GM21526 (cell line): ENCODE measurements at regions not wholly inside any gene's neighbourhood (a gene's known extent, or its start where the extent isn't known, plus 50 kb on each side); places are given as distances from the start of the nearest gene placed in this dataset.
"Not testable (repeated sequence)": the region's sequence is repeated elsewhere in the genome, so short reads cannot be mapped to it uniquely, and the experiment has no call there.

Experiments used
- ATAC-seq: cut with Tn5 transposase; IDR thresholded peaks from one replicate; pipeline ENCODE4 v1.9.1; 2021; ENCODE audit warnings: moderate library complexity; ENCODE audit not compliant: unreplicated experiment, low FRiP score

DNA sequence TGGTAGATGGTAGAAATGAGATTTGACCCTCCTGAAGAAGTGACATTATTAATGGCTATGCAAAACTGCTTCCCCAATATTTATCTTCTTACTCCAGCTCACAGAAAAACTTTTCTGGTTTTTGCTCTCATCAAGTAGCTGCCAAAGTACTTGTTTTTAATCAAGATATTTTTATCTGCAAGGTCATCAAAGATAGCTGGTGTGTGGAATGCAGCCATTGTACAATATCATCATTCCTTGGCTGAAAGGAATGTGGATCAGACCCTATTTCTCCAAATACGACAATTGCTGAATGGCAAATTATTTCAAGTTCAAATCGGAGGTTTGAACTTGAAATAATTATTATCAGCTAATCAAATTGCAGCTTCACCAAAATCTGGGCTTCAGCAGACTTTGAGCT is 126.9 kb upstream of the SLC7A14 start:
- ATAC-seq: no peak

DNA sequence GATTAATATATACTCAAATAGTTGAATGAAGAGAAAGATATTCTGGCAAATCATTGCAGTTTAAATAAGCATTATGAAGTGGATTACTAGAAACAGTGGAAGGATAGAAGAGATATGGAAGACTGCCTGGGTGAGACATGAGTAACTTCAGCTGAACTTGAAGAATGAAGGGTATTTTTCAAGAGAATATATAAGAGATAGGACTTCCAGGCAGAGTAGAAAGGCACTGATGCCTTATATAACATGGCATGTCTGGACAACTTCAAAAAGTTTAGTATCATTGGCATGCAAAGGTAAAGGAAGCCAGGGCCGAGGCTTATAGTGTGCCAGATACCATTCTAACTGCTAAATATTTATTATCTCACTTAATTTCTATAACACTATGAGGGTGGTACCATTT is 126.5 kb upstream of the SLC7A14 start:
- ATAC-seq: no peak

DNA sequence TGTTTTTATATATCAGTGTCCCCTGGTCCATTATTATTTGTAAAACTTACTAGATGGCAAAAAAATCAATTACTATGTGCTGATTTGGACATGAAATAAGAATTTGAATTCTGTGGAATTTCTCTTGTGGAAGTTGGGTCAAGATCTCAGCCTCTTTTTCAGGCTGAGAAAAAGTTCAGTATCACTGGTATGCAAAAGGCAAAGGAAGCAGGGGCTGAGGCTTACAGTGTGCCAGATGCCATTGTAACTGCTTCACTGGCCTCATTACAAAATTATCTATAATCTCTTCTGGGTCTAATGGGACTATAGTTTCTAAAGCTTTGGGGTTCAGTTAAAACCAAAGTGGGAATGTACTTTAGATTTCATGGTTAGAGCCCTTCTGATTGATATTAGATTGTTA is 125.9 kb upstream of the SLC7A14 start:
- no peak for ATAC-seq

DNA sequence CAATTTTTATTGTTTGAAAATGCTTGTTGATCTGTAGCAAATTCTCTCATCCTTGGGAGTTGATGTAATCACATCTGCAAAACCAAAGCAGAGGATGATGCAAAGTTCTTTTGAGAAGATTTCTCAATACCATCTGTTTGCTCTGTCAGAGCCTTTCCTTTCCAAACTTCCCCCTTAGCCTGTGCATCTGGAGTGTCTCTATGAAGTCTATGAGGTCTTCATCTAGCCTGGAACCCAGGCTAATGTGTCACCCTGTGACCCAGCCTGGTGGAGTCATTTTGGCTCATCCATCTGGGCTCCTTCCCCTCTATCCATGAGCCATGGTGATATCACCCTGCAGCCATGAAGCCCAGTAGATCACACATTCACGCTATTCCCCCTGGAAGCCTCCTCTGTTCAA is 123.2 kb upstream of the SLC7A14 start:
- ATAC-seq: no peak

DNA sequence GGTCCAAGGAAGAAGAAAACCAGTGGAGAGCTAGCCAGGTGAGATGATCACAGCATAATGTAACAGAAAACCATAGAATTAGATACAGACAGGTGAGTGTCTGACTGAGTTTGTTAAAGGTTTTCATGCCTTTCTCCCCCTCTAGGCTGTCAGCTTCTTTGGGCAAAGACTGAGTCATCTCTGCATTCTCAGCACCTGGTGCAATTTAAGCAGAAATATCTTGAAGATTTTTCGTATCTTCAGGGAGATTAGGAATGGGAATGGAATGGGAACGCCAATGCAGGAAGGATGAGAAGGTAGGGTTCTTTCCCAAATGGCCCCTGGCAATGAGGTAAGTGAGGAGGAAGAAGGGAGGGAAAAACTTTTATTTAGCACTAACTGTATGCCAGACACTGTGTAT is 122.0 kb upstream of the SLC7A14 start:
- ATAC-seq: no peak

DNA sequence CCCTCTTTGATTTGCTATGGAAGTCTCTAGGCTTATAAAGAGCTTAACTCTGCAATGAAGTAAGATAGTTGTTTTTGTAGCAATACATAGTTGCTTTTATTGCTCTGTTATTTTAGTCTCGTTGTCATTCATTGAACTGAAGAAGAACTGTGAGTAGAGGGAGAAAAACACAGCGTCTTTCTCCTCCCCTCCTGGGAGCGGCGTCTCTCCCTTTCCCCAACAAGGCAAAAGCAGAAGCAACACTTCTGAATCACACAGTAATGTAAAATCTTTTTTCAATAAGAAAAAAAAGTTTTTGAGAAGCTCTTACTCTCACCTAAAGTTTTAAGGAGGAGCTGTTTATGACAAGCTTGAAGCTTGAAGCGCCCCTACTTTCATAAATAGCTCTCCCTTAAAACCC is 119.3 kb upstream of the SLC7A14 start:
- ATAC-seq: no peak

DNA sequence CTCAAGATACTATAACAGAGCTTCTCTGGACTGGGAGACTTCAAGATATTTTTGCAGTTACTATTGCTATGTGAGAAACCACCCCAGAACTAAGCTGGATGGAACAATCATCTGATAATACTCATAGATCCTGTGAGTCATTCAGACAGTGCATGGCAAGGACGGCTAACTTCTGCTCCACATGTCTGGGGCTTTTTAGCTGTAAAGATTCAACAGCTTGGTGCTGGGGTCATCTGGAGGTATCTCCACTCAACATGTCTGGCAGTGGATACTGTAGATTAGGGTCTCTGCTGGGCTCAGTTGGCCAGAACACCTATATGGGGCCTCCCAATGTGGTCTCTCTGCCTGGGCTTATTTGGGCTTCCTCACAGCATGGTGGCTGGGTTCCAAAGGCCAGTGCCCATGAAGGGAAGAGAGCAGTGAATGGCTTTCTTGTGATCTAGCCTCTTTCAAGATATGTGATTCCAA is 117.3 kb upstream of the SLC7A14 start:
- no peak for ATAC-seq

DNA sequence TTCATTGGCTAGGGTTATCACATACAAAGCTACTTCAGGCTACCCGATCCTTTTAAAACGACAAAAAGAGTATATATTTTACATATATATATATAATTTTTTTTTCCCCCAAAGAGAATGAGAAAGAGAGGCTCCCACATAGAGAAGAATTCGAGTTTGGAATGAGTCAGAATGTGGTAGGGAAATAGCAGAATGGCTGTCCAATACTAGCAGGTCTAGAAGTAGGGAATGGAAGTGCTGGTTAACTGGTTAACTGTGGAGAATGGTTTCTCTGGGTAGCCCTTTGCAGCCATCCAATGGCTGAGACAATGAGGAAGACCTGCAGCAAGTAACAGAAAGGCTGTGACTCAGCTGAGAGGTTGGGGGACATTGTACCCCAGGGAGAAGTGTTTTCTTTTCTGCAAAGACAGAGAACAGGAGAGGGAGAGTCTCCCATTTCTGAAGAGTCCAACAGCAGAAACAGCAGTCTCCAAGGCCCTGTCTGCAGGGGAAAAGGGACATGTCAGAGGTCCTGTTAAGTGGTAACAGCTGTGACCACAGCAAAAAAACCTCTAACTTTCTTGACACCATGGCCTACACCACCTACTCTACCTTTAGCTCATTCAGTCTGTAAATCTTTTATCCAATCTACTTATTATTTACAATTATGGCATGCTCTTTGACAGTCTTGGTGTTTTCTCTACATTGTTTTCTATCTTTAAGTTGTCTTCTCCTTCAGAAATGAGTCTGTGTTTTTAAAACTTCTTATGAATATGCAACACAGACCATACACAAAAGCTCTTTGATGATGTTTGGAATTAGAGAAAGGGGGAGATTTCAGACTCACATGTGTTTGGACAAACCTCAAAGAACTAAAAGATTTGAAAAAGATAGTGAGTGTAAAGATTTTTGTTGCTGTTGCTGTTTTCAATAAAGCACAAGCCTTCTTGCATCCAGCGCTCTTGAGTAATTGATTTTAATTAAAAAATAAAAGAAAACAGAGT is 116.1 kb upstream of the SLC7A14 start:
- no peak for ATAC-seq

DNA sequence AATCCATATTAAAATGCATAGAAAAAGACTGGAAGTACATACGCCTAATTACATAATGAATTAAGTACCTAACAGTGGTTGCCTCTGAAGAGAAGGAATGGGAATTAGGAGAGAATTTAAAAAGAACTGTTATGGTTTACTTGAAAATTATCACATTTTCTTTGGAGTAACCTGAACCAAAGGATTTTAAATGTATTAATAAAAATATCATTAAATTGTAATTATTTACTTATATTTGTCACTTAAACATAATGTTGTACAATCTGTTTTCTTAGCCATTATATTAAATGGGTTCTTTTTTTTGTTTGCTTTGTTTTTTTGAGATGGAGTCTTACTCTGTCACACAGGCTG is 114.2 kb upstream of the SLC7A14 start:
- ATAC-seq: no peak

DNA sequence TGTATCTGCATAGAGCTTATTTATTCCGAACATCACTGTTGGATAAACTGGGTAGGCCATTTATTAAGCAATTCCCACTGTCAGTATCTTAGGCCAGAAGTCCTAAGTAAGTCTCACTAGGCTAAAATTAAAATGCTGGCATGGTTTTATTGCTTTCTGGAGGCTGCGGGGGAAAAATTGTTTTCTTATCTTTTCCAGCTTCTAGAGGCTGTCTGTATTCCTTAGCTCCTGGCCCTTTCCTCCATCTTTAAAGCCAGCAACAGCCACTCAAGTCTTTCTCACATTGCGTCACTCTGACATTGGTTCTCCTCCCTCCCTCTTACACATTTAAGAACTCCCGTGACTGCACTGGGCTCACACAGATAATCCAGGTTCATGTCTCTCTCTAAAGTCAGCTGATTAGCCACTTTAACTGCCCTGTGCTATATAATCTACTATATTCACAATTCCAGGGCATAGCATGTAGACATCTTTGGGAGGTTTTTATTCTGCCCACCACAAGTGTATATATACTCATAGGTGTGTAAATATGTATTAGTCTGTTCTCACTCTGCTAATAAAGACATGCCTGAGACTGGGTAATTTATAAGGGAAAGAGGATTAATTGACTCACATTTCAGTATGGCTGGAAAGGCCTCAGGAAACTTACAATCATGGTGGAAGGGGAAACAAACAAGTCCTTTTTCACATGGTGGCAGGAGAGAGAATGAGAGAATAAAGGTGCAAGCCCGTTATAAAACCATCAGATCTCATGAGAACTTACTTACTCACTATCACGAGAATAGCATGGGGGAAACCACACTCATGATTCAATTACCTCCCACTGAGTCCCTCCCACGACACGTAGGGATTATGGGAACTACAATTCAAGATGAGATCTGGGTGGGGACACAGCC is 113.5 kb upstream of the SLC7A14 start:
- ATAC-seq: no peak

DNA sequence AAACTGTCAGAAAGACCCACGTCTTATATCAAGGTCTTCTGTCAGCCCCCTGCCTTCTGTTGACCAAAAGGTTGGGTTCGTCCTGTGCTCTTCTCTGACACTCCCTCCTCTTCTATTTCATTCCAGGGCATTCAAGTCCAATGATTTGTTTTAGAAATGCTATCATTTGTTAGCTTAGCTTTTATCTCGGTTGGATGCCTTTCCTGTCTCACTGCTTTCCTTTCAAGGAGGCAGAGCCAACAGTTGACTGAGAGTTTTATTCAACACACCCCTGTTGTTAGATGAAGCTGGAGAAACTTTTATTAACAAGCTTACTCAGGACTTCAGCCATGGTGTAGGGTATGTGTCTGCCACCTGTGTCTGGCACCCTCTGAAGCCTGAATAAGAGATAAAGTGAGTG is 112.0 kb upstream of the SLC7A14 start:
- no peak for ATAC-seq

DNA sequence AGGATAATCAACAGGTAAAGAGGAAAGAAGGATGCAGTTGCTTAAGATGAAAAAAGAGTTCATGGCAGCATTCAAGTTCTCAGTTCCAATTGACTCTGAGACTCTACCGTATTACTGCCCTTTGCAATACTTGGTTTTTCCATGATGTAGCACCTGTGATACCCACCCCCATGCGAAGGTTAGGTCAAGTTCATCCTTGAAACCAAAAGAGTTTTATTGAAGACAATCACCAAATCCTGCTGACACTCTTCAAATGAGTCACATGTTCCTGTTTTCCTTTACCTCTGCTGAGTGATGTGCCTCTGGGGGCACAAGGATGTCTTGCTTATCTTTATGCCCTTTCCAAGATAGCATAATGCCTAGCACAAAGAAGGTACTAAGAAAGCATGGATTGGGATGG is 111.3 kb upstream of the SLC7A14 start:
- ATAC-seq: no peak

DNA sequence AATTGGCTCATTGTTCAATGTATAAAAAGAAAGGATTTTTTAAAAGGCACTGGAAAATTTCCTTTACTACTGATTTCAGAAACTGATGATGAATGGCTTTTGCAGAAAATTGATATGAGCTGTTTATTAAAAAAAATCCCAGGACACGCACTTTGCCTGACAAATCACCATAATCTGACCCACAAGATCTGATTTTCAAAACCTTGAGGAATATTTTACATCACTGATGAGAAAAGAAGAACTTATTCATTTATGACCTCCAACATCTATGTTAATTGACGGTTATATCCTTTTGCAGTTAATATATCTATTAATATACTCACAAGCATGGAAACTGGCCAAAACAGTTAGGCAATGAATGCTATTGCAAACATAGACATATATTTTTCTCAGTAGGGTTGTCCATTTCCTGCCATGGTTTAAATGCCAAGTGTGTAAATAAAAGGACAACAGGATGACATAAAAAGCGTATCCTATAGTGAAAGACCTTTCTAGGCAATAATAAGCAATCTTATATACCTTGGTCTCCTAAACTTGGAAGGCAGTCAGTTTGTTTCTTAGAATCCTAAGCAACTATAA is 109.7 kb upstream of the SLC7A14 start:
- ATAC-seq: no peak

DNA sequence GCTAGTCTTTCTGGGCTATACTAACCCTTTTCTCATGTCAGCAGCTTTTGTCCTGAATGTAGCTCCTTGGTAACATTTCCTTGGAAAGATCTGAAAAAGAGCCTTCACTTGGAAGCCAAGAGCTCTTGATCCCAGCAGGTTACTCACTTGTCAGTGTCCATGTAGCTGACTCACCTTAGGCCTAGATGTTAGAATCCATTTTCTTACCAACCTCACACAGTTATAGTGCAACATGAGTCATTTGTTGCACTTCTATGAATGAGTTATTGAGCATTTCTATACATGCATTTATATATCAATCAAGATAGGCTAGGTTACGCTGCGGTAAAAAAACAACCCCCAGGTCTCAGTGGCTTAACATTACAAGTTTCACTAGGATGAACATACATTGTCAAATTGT is 106.8 kb upstream of the SLC7A14 start:
- ATAC-seq: no peak

DNA sequence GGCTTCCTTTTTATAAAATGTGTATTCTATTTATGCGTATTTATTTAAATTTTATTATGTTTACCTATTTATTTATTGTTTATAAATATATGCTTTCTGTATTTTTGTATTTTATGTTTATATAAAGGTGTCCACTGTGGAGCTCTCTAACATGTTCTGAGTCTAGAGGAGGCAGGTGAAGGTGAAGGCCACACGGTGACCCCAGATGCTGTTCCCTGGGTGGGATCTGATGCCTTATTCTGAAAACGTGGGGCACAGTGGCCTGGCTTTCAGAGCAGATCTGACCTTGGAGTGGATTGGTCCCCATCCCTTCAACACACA is 104.7 kb upstream of the SLC7A14 start:
- no peak for ATAC-seq

DNA sequence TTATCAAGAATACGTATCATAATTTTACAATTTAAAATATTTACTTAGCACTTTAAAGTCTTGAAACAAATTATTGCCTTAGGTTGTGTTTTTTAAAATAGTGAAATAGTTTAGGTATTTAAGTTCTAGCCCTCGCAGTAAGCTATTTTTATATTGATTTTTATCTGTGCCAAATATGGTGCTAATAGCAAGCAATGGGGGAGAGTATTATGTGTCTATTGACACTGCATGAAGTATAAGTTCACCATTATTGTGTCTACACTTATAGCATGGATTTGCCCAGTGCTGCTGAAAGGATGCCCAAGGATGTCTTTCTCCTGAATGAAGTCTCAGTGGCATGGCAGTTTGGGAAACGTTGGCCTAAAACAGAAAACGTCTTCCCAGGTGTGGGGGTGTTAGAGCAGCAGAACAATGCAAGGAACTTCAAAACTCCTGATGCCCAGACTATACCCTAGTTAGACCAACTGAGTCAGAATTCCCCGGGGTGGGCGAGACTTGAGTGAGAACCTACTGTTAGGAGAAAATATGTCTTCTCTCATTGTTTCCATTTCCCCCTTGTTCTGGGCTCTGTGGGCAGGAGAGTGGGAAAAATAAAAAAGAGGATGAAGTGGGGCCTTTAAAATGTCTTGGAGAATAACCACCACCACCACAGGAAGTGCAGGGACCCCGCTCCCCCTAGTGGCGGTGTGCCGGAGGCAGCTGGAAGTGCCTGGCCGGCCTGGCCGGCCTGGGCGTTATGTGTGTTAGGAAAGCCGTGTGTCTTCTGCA is 104.2 kb upstream of the SLC7A14 start:
- ATAC-seq: no peak

DNA sequence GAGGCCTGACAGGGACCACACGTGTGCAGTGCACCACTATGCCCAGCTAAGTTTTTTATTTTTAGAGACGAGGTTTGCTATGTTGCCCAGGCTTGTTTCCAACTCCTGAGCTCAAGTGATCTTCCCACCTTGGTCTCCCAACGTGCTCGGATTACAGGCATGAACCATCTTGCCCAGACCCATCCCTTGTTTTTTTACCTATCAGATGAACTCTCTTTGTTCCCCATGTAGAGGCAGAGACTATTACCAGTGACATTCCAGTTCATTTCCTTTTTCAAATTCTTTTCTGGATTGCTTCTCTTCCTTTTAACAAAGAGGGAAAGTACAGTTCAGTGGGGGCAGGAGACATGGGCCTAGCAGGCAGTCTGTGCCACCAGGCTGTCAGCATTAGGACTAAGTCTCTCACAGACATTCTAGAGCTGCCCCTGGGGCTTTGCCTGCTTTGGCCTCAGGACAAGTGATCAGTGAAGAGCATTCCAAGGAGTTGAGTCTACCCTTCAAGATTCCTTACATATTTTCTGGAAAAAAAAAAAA is 103.5 kb upstream of the SLC7A14 start:
- no peak for ATAC-seq

DNA sequence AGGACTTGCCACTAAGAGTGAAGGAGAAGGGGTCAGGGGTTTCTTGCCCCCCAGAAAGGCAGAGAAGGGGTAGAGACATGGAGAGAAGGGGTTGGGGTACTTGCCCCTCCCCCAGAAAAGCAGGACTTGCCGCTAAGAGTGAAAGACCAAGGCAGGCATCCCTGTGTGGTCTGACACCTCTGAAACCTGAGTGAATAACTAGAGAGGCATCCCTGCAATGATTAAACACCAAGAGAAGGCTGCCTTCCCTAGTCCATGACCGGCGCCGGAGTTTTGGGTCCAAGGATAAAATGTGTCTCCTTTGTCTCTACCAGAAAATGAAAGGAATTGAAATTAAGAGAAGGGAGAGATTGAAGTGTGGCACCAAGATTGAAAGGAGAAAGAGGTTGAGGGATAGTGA is 102.3 kb upstream of the SLC7A14 start:
- not testable (repeated sequence) for ATAC-seq

DNA sequence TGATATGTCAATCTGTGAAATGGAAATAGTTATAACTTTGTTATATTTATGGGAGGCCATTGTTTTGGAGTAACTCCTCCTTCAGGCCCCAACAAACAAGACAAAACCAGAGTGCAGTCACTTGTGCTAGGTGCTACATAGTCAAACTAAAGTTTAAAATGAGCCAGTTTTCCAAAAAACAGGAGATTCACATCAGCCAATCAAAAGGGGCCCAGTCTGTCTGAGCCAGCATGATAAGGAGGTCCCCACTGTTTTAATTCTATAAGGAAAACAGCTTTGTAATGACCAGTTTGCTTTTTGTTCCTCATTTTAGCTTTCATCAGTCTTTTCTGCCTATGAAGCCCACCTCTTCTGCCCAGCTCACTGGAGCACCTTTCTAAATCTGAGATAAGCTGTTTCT is 94.7 kb upstream of the SLC7A14 start:
- no peak for ATAC-seq

DNA sequence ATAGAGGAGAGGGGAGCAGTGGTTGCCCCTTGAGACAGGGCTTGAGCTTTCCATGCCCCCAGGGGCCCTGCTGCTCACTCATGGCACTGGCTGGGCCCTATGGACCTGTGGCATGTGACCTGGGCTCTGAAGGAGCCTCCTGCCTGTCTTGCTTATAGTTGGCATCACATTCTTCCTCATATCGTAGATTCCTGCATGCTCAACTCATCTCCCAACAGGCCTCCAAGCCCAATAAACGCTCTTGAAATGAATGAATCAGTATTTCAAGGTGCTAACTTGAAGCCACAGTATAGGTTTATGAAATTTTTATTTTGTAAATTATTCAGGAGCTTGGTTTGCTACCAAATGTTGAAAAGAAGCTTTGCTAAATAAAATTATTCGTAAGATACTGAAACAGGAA is 93.3 kb upstream of the SLC7A14 start:
- no peak for ATAC-seq
